T-cell (primary cell): ENCODE measurements at regions not wholly inside any gene's neighbourhood (a gene's known extent, or its start where the extent isn't known, plus 50 kb on each side); places are given as distances from the start of the nearest gene placed in this dataset.

Experiments used
- ATAC-seq, 4 experiments: fragments of 200-7000 bp in 3 of 4; fragments of 150-1000 bp in 1 of 4; cut with Tn5 transposase; replicated peaks in 1 of 4; 1 replicate in 3 of 4; 2 replicates in 1 of 4; pipeline ENCODE4 v1.10.0; 2021; ENCODE audit warnings: moderate library complexity in 3 of 4, mild to moderate bottlenecking in 2 of 4, moderate number of reproducible peaks in 1 of 4
- CTCF ChIA-PET, 2 donors: fragments of 300-600 bp; sonication (Branson Sonifier 250); formaldehyde crosslinking; loops; one replicate each; lab custom pipeline; 2022; ENCODE audit warnings: antibody characterized with exemption in 2 of 2; lab: Charles Lee
- POLR2A ChIA-PET, 2 donors: fragments of 300-600 bp; sonication (Branson Sonifier 250); formaldehyde crosslinking; loops; one replicate each; lab custom pipeline; 2022; ENCODE audit warnings: antibody characterized with exemption in 2 of 2; lab: Charles Lee
- DNase-seq, 35 experiments: peaks; one replicate each; pipeline versions ENCODE4 v3.0.0 to v3.0.0-alpha.2; 2013 to 2023
- H3K27ac ChIP-seq: one replicate; pipeline ENCODE4 v1.5.1; 2013; ENCODE audit warnings: low read length
- H3K27me3 ChIP-seq, 2 experiments: replicated peaks in 1 of 2; 1 replicate in 1 of 2; 2 replicates in 1 of 2; pipeline versions ENCODE4 v1.6.1 to v1.7.0; 2013; ENCODE audit warnings: low read length in 1 of 2, mixed read lengths in 1 of 2; ENCODE audit not compliant: control insufficient read depth in 2 of 2, insufficient read depth in 2 of 2; ENCODE audit errors: extremely low read depth in 1 of 2
- H3K36me3 ChIP-seq, 2 donors: 1 replicate in 1 of 2; 2 replicates in 1 of 2; pipeline versions ENCODE4 v1.6.1 to v1.7.0; 2013; ENCODE audit warnings: low read length in 1 of 2; ENCODE audit not compliant: control insufficient read depth in 2 of 2, insufficient read depth in 1 of 2; ENCODE audit errors: extremely low read depth in 1 of 2
- H3K4me1 ChIP-seq, 2 experiments: 1 replicate in 1 of 2; 2 replicates in 1 of 2; pipeline versions ENCODE4 v1.6.1 to v1.7.0; 2013; ENCODE audit warnings: low read length in 2 of 2, mixed read lengths in 1 of 2; ENCODE audit not compliant: insufficient read depth in 2 of 2, control insufficient read depth in 1 of 2; ENCODE audit errors: extremely low read depth in 1 of 2
- H3K4me3 ChIP-seq, 2 donors: 1 replicate in 1 of 2; 2 replicates in 1 of 2; pipeline versions ENCODE4 v1.5.1 to v1.7.0; 2013; ENCODE audit warnings: mild to moderate bottlenecking in 2 of 2, low read length in 1 of 2, moderate library complexity in 1 of 2; ENCODE audit not compliant: control insufficient read depth in 1 of 2; ENCODE audit errors: extremely low read depth in 1 of 2
- H3K9me3 ChIP-seq: 2 replicates; pipeline ENCODE4 v1.7.0; 2013
- H3K27ac Mint-ChIP-seq, 2 donors: one replicate each; pipeline ENCODE4 v1.8.0; 2020 to 2021; ENCODE audit warnings: mild to moderate bottlenecking in 2 of 2, mixed read lengths in 2 of 2
- H3K27me3 Mint-ChIP-seq, 2 donors: one replicate each; pipeline ENCODE4 v1.8.0; 2021 to 2022; ENCODE audit warnings: mixed read lengths in 2 of 2
- H3K36me3 Mint-ChIP-seq: one replicate; pipeline ENCODE4 v1.8.0; 2021; ENCODE audit warnings: mixed read lengths
- H3K4me1 Mint-ChIP-seq, 3 donors: one replicate each; pipeline ENCODE4 v1.8.0; 2020 to 2022; ENCODE audit warnings: mixed read lengths in 3 of 3, mild to moderate bottlenecking in 1 of 3
- H3K4me3 Mint-ChIP-seq, 3 donors: one replicate each; pipeline ENCODE4 v1.8.0; 2020 to 2022; ENCODE audit warnings: mild to moderate bottlenecking in 3 of 3, mixed read lengths in 3 of 3, moderate library complexity in 3 of 3
- H3K9me3 Mint-ChIP-seq, 3 donors: one replicate each; pipeline ENCODE4 v1.8.0; 2020 to 2022; ENCODE audit warnings: mixed read lengths in 3 of 3
- WGBS: methylation state at CpG from one replicate; pipeline ENCODE4 v1.1.5; 2013; ENCODE audit warnings: missing lambda C conversion rate; ENCODE audit not compliant: insufficient coverage; 5-methylcytosine and 5-hydroxymethylcytosine counted together

- Histone ChIP-seq H3K4me3 (no peak overlapping the region), H3K27ac (no peak overlapping the region), H3K9me3 (no peaks in the 10 kb centered on the region), H3K36me3 (no peaks in the 10 kb centered on the region), H3K4me1 (no peaks in the 10 kb centered on the region), H3K27me3 (no peaks in the 10 kb centered on the region)
- 78% methylated on average over 8 of the region's 9 CpGs for WGBS
- H3K36me3 Mint-ChIP-seq = no peaks in the 10 kb centered on the region
- POLR2A ChIA-PET = no interaction called here
- H3K9me3 Mint-ChIP-seq = no peaks in the 10 kb centered on the region
- no peak overlapping the region for H3K4me3 Mint-ChIP-seq
- no peak for ATAC-seq
- CTCF ChIA-PET = no interaction called here
- H3K4me1 Mint-ChIP-seq = no peaks in the 10 kb centered on the region
- no peak overlapping the region for H3K27ac Mint-ChIP-seq
- no peak for DNase-seq
- H3K27me3 Mint-ChIP-seq = peaks cover 14 to 23% of the 10 kb centered on the region in 2 donors
Measured at GRCh38 chr15:29410338-29410737, 140.7 kb upstream of the NSMCE3 start.

GRCh38 chr15:29409890-29410289 is 140.3 kb upstream of the NSMCE3 start:
- CTCF ChIA-PET = no interaction called here
- Histone ChIP-seq H3K36me3 (no peaks in the 10 kb centered on the region), H3K27ac (no peak overlapping the region), H3K4me1 (no peaks in the 10 kb centered on the region), H3K9me3 (no peaks in the 10 kb centered on the region), H3K27me3 (no peaks in the 10 kb centered on the region), H3K4me3 (no peak overlapping the region)
- no peaks in the 10 kb centered on the region for H3K9me3 Mint-ChIP-seq
- DNase-seq = no peak
- 80% methylated on average over 4 of the region's 8 CpGs for WGBS
- peaks cover 15 to 24% of the 10 kb centered on the region in 2 donors for H3K27me3 Mint-ChIP-seq
- no peak for ATAC-seq
- H3K36me3 Mint-ChIP-seq = no peaks in the 10 kb centered on the region
- POLR2A ChIA-PET = no interaction called here
- H3K4me1 Mint-ChIP-seq = no peaks in the 10 kb centered on the region
- no peak overlapping the region for H3K4me3 Mint-ChIP-seq
- H3K27ac Mint-ChIP-seq = no peak overlapping the region

- H3K36me3 ChIP-seq = no peaks in the 10 kb centered on the region
- peaks cover 0 to 17% of the 10 kb centered on the region in 2 experiments for H3K27me3 ChIP-seq
- POLR2A ChIA-PET = no interaction called here
- H3K4me1 ChIP-seq = no peaks in the 10 kb centered on the region
- ATAC-seq = no peak
- WGBS = 70% methylated on average over 6 of the region's 12 CpGs
- Mint-ChIP-seq H3K9me3 (no peaks in the 10 kb centered on the region), H3K27me3 (peaks cover 15 to 18% of the 10 kb centered on the region in 2 donors), H3K27ac (no peak overlapping the region), H3K36me3 (no peaks in the 10 kb centered on the region), H3K4me1 (no peaks in the 10 kb centered on the region), H3K4me3 (no peak overlapping the region)
- no peaks in the 10 kb centered on the region for H3K9me3 ChIP-seq
- no peak overlapping the region for H3K27ac ChIP-seq
- no peak overlapping the region for H3K4me3 ChIP-seq
- CTCF ChIA-PET = no interaction called here
- DNase-seq = no peak
Measured at GRCh38 chr15:29405564-29405963, 135.9 kb upstream of the NSMCE3 start.

- no peak overlapping the region for H3K27ac Mint-ChIP-seq
- no peaks in the 10 kb centered on the region for H3K4me1 Mint-ChIP-seq
- H3K4me3 Mint-ChIP-seq = no peak overlapping the region
- ATAC-seq (no peak), DNase-seq (no peak)
- Histone ChIP-seq H3K4me1 (no peaks in the 10 kb centered on the region), H3K27me3 (peaks cover 0 to 21% of the 10 kb centered on the region in 2 experiments), H3K36me3 (no peaks in the 10 kb centered on the region), H3K27ac (no peak overlapping the region), H3K9me3 (no peaks in the 10 kb centered on the region), H3K4me3 (no peak overlapping the region)
- no peaks in the 10 kb centered on the region for H3K36me3 Mint-ChIP-seq
- WGBS = 67% methylated on average over 4 of the region's 8 CpGs
- H3K27me3 Mint-ChIP-seq = peaks cover 16 to 18% of the 10 kb centered on the region in 2 donors
- ChIA-PET POLR2A (no interaction called here), CTCF (no interaction called here)
- no peaks in the 10 kb centered on the region for H3K9me3 Mint-ChIP-seq
Measured at GRCh38 chr15:29403772-29404171, 134.2 kb upstream of the NSMCE3 start.

- Mint-ChIP-seq H3K4me1 (no peaks in the 10 kb centered on the region), H3K9me3 (no peaks in the 10 kb centered on the region), H3K27ac (no peak overlapping the region), H3K27me3 (peaks cover 19 to 22% of the 10 kb centered on the region in 2 donors), H3K4me3 (no peak overlapping the region), H3K36me3 (no peaks in the 10 kb centered on the region)
- peaks cover 0 to 21% of the 10 kb centered on the region in 2 experiments for H3K27me3 ChIP-seq
- no peak for DNase-seq
- H3K4me3 ChIP-seq = no peak overlapping the region
- H3K27ac ChIP-seq = no peak overlapping the region
- H3K36me3 ChIP-seq = no peaks in the 10 kb centered on the region
- H3K4me1 ChIP-seq = no peaks in the 10 kb centered on the region
- CTCF ChIA-PET = interaction anchor here in 1 of 2 donors (0.6 kb wide), 1 partner anchor 65 kb away, joined by 4 read pairs; no protein-coding TSS in a partner anchor
- no peak for ATAC-seq
- POLR2A ChIA-PET = no interaction called here
- H3K9me3 ChIP-seq = no peaks in the 10 kb centered on the region
- 100% methylated on average over 1 of the region's 7 CpGs for WGBS
Measured at GRCh38 chr15:29401644-29402043, 132.0 kb upstream of the NSMCE3 start.

GRCh38 chr15:29400701-29401100 is 131.1 kb upstream of the NSMCE3 start:
- ATAC-seq = no peak
- H3K9me3 ChIP-seq = no peaks in the 10 kb centered on the region
- no peak overlapping the region for H3K27ac ChIP-seq
- no peak overlapping the region for H3K4me3 ChIP-seq
- no peak overlapping the region for H3K4me3 Mint-ChIP-seq
- H3K36me3 ChIP-seq = no peaks in the 10 kb centered on the region
- no peaks in the 10 kb centered on the region for H3K4me1 ChIP-seq
- ChIA-PET POLR2A (no interaction called here), CTCF (no interaction called here)
- no peak overlapping the region for H3K27ac Mint-ChIP-seq
- no peak for DNase-seq
- H3K4me1 Mint-ChIP-seq = no peaks in the 10 kb centered on the region
- H3K9me3 Mint-ChIP-seq = no peaks in the 10 kb centered on the region
- peaks cover 17 to 23% of the 10 kb centered on the region in 2 donors for H3K27me3 Mint-ChIP-seq
- 100% methylated on average over 2 of the region's 8 CpGs for WGBS
- no peaks in the 10 kb centered on the region for H3K36me3 Mint-ChIP-seq
- H3K27me3 ChIP-seq = peaks cover 0 to 21% of the 10 kb centered on the region in 2 experiments

- ChIA-PET CTCF (interaction anchor here in 1 of 2 donors (0.6 kb wide), 1 partner anchor 101 kb away, joined by 8 read pairs; no protein-coding TSS in a partner anchor), POLR2A (no interaction called here)
- Mint-ChIP-seq H3K36me3 (no peaks in the 10 kb centered on the region), H3K27me3 (peaks cover 10 to 22% of the 10 kb centered on the region in 2 donors), H3K4me1 (no peaks in the 10 kb centered on the region), H3K4me3 (no peak overlapping the region), H3K27ac (no peak overlapping the region), H3K9me3 (no peaks in the 10 kb centered on the region)
- H3K27ac ChIP-seq = no peak overlapping the region
- H3K4me3 ChIP-seq = no peak overlapping the region
- DNase-seq (no peak), ATAC-seq (no peak)
- peaks cover 0 to 15% of the 10 kb centered on the region in 2 experiments for H3K27me3 ChIP-seq
- WGBS = no CpG with 5 or more reads among the region's 1 CpG
- no peaks in the 10 kb centered on the region for H3K4me1 ChIP-seq
- H3K36me3 ChIP-seq = no peaks in the 10 kb centered on the region
- no peaks in the 10 kb centered on the region for H3K9me3 ChIP-seq
Measured at GRCh38 chr15:29398907-29399306, 129.3 kb upstream of the NSMCE3 start.
